ENCODE measurements at regions not wholly inside any gene's neighbourhood (a gene's known extent, or its start where the extent isn't known, plus 50 kb on each side); places are given as distances from the start of the nearest gene placed in this dataset.

- H3K4me3 ChIP-seq: no peak overlapping the region
- peaks cover 0 to 23% of the 10 kb centered on the region in 2 donors for H3K27me3 ChIP-seq
- WGBS, 2 donors: 78 to 79% methylated on average over 11 of the region's 11 CpGs
- H3K4me1 ChIP-seq: peaks cover 0 to 6% (median 0%) of the 10 kb centered on the region in 4 donors
- no peak overlapping the region for H3K27ac ChIP-seq
- TF ChIP-seq EP300 (IDR thresholded peaks at IDR 0.05) (no peak), CTCF (IDR thresholded peaks at IDR 0.05) (no peak), POLR2A (IDR thresholded peaks at IDR 0.05) (no peak)
- DNase-seq (ENCODE audit: low spot score in 2 of 2): no peak
- H3K9me3 ChIP-seq: peaks cover 0 to 20% (median 0%) of the 10 kb centered on the region in 4 donors
- no peaks in the 10 kb centered on the region for H3K36me3 ChIP-seq
These were observed 61.9 kb upstream of the FOXF1 start for GRCh38 chr16:86448306-86448890.

- no peak for TF ChIP-seq EP300 (IDR thresholded peaks at IDR 0.05)
- TF ChIP-seq CTCF (IDR thresholded peaks at IDR 0.05): no peak
- TF ChIP-seq POLR2A (IDR thresholded peaks at IDR 0.05): no peak
- peaks cover 0 to under 1% (median 0%) of the 10 kb centered on the region in 4 donors for H3K4me1 ChIP-seq
- peaks cover 0 to 14% of the 10 kb centered on the region in 2 donors for H3K27me3 ChIP-seq
- 32 to 33% methylated on average over 12 to 16 of the region's 16 CpGs for WGBS, 2 donors
- no peak overlapping the region for H3K4me3 ChIP-seq
- no peak for DNase-seq (ENCODE audit: low spot score in 2 of 2)
- H3K27ac ChIP-seq: no peak overlapping the region
- peaks cover 0 to 28% (median 0%) of the 10 kb centered on the region in 4 donors for H3K9me3 ChIP-seq
- H3K36me3 ChIP-seq: no peaks in the 10 kb centered on the region
These were observed 60.8 kb upstream of the FOXF1 start for GRCh38 chr16:86449446-86450095.

- Histone ChIP-seq H3K36me3 (no peaks in the 10 kb centered on the region), H3K27me3 (peaks cover 0 to 12% of the 10 kb centered on the region in 2 donors), H3K27ac (no peak overlapping the region), H3K4me3 (no peak overlapping the region), H3K9me3 (peaks cover 0 to 29% (median 0%) of the 10 kb centered on the region in 4 donors), H3K4me1 (no peaks in the 10 kb centered on the region)
- WGBS, 2 donors: 92 to 93% methylated on average over 2 of the region's 2 CpGs
- TF ChIP-seq CTCF (IDR thresholded peaks at IDR 0.05): no peak
- TF ChIP-seq EP300 (IDR thresholded peaks at IDR 0.05): no peak
- no peak for TF ChIP-seq POLR2A (IDR thresholded peaks at IDR 0.05)
- no peak for DNase-seq (ENCODE audit: low spot score in 2 of 2)
These were observed 59.6 kb upstream of the FOXF1 start for GRCh38 chr16:86450691-86451090.

GRCh38 chr16:86452451-86452850 is 57.9 kb upstream of the FOXF1 start:
- no peak overlapping the region for H3K4me3 ChIP-seq
- WGBS, 2 donors: 74 to 82% methylated on average over 2 of the region's 2 CpGs
- DNase-seq (ENCODE audit: low spot score in 2 of 2): no peak
- H3K36me3 ChIP-seq: no peaks in the 10 kb centered on the region
- H3K27me3 ChIP-seq: peaks cover 0 to 16% of the 10 kb centered on the region in 2 donors
- no peaks in the 10 kb centered on the region for H3K4me1 ChIP-seq
- H3K9me3 ChIP-seq: peaks cover 0 to 18% (median 0%) of the 10 kb centered on the region in 4 donors
- no peak overlapping the region for H3K27ac ChIP-seq
- no peak for TF ChIP-seq CTCF (IDR thresholded peaks at IDR 0.05)
- TF ChIP-seq POLR2A (IDR thresholded peaks at IDR 0.05): no peak
- no peak for TF ChIP-seq EP300 (IDR thresholded peaks at IDR 0.05)

- TF ChIP-seq CTCF (IDR thresholded peaks at IDR 0.05) (no peak), EP300 (IDR thresholded peaks at IDR 0.05) (no peak), POLR2A (IDR thresholded peaks at IDR 0.05) (no peak)
- no peak for DNase-seq (ENCODE audit: low spot score in 2 of 2)
- H3K36me3 ChIP-seq: no peaks in the 10 kb centered on the region
- no peak overlapping the region for H3K4me3 ChIP-seq
- H3K9me3 ChIP-seq: peaks cover 0 to 14% (median 0%) of the 10 kb centered on the region in 4 donors
- 75 to 76% methylated on average over 10 of the region's 10 CpGs for WGBS, 2 donors
- H3K27me3 ChIP-seq: peaks cover 0 to 36% of the 10 kb centered on the region in 2 donors
- H3K4me1 ChIP-seq: no peaks in the 10 kb centered on the region
- H3K27ac ChIP-seq: no peak overlapping the region
These were observed 55.2 kb upstream of the FOXF1 start for GRCh38 chr16:86455116-86455515.

All from tibial nerve (tissue), 4 donors.